ENCODE measurements at regions not wholly inside any gene's neighbourhood (a gene's known extent, or its start where the extent isn't known, plus 50 kb on each side); places are given as distances from the start of the nearest gene placed in this dataset.

GRCh38 chr11:79670882-79671281 is 230.1 kb upstream of the TENM4 start:
- no peaks in the 10 kb centered on the region for H3K4me1 ChIP-seq
- 23% methylated on average over 3 of the region's 3 CpGs for WGBS (ENCODE audit: missing lambda C conversion rate)
- TF ChIP-seq RNF2 (IDR thresholded peaks at IDR 0.05; ENCODE audit: borderline replicate concordance, low read depth) (no peak), ZC3H11A (IDR thresholded peaks at IDR 0.05) (no peak), CHD4 (IDR thresholded peaks at IDR 0.05; ENCODE audit: borderline replicate concordance) (no peak), JUNB (IDR thresholded peaks at IDR 0.05) (no peak), ZSCAN20 (CRISPR knock-in tag; IDR thresholded peaks at IDR 0.05) (no peak)
- no peaks in the 10 kb centered on the region for H3K9me3 ChIP-seq
- ChIA-PET POLR2A (no interaction called here), CTCF (interaction anchor here (1.4 kb wide), 1 partner anchor 9 kb away, joined by 3 read pairs; no protein-coding TSS in a partner anchor)
- H3K4me3 ChIP-seq, result no peak overlapping the region
- no peak for ATAC-seq
- no peak for FAIRE-seq
- DNase-seq (ENCODE audit: low read depth in 1 of 2, low spot score in 1 of 2), result no peak
- no peak overlapping the region for H3K27ac ChIP-seq
- H3K4me2 ChIP-seq, result no peak overlapping the region

- TF ChIP-seq ZSCAN20 (CRISPR knock-in tag; IDR thresholded peaks at IDR 0.05) (no peak), NR3C1 (IDR thresholded peaks at IDR 0.05) (no peak), EP300 (IDR thresholded peaks at IDR 0.05) (no peak), ZNF302 (CRISPR knock-in tag; IDR thresholded peaks at IDR 0.05) (no peak), HOXA7 (CRISPR knock-in tag; IDR thresholded peaks at IDR 0.05) (no peak), POLR2AphosphoS2 (conservative IDR thresholded peaks at IDR 0.05; ENCODE audit: low read length) (no peak), ZFP36 (IDR thresholded peaks at IDR 0.05; ENCODE audit: borderline replicate concordance, partially characterized antibody) (no peak), MAFK (IDR thresholded peaks at IDR 0.05; ENCODE audit: partially characterized antibody) (no peak), MAZ (IDR thresholded peaks at IDR 0.05; ENCODE audit: borderline replicate concordance, low read depth, low read length) (no peak), HMGXB4 (CRISPR knock-in tag; IDR thresholded peaks at IDR 0.05; ENCODE audit: borderline replicate concordance) (no peak), REST (IDR thresholded peaks at IDR 0.05) (no peak), CBX2 (IDR thresholded peaks at IDR 0.05; ENCODE audit: borderline replicate concordance, low read depth) (no peak), HDAC2 (IDR thresholded peaks at IDR 0.05) (no peak), CBX8 (IDR thresholded peaks at IDR 0.05) (no peak), RNF2 (IDR thresholded peaks at IDR 0.05; ENCODE audit: borderline replicate concordance, low read depth) (no peak), ELK1 (IDR thresholded peaks at IDR 0.05; ENCODE audit: low read depth, low read length) (no peak), EHMT2 (IDR thresholded peaks at IDR 0.05; ENCODE audit: low read depth) (no peak), KDM5A (IDR thresholded peaks at IDR 0.05) (no peak)
- 5% methylated on average over 4 of the region's 4 CpGs for WGBS (ENCODE audit: missing lambda C conversion rate)
- Histone ChIP-seq H3K4me2 (no peak overlapping the region), H3K27ac (no peak overlapping the region), H3K4me3 (no peak overlapping the region), H3K4me1 (no peaks in the 10 kb centered on the region), H3K9me3 (no peaks in the 10 kb centered on the region)
- ATAC-seq (no peak), FAIRE-seq (no peak), DNase-seq (ENCODE audit: low read depth in 1 of 2, low spot score in 1 of 2) (no peak)
- ChIA-PET POLR2A (no interaction called here), CTCF (no interaction called here)
Measured at GRCh38 chr11:79668575-79668974, 227.7 kb upstream of the TENM4 start.
